Body of pancreas (tissue), 4 donors: ENCODE measurements at regions not wholly inside any gene's neighbourhood (a gene's known extent, or its start where the extent isn't known, plus 50 kb on each side); places are given as distances from the start of the nearest gene placed in this dataset.

Source experiments
- ATAC-seq: fragments of 150-250 bp; one replicate; pipeline ENCODE4 v1.9.1; 2016
- DNase-seq, 4 donors: peaks; one replicate each; pipeline ENCODE4 v3.0.0-alpha.2; 2019
- H3K27ac ChIP-seq, 4 donors: fragments of 200-600 bp; sonication (generic); 1 replicate in 3 of 4; 2 replicates in 1 of 4; pipeline versions ENCODE4 v1.5.1 to v1.6.1; 2016 to 2019; ENCODE audit warnings: mild to moderate bottlenecking in 1 of 4, mixed read lengths in 1 of 4, moderate library complexity in 1 of 4
- H3K27me3 ChIP-seq, 2 donors: fragments of 200-600 bp; sonication (generic); one replicate each; pipeline ENCODE4 v1.6.0; 2016; ENCODE audit warnings: mild to moderate bottlenecking in 1 of 2
- H3K36me3 ChIP-seq, 2 donors: fragments of 200-600 bp; sonication (generic); replicated peaks in 1 of 2; 2 replicates each; pipeline ENCODE4 v1.5.1; 2016; ENCODE audit warnings: low read depth in 2 of 2; ENCODE audit not compliant: insufficient read depth in 1 of 2
- H3K4me1 ChIP-seq: fragments of 200-600 bp; sonication (generic); one replicate; pipeline ENCODE4 v1.6.0; 2016
- H3K4me3 ChIP-seq, 2 donors: fragments of 200-600 bp; sonication (generic); 1 replicate in 1 of 2; 2 replicates in 1 of 2; pipeline ENCODE4 v1.5.1; 2016 to 2019
- H3K9me3 ChIP-seq, 3 donors: fragments of 200-600 bp; sonication (generic); 1 replicate in 2 of 3; 2 replicates in 1 of 3; pipeline ENCODE4 v1.5.1; 2016
- POLR2A ChIP-seq, 3 donors: fragments of 450-650 bp; IDR thresholded peaks; one replicate each; pipeline ENCODE4 v1.6.1; 2016; ENCODE audit warnings: antibody characterized with exemption in 3 of 3, mild to moderate bottlenecking in 2 of 3
- WGBS, 2 donors: methylation state at CpG; one replicate each; pipeline ENCODE4 v1.1.5; 2017; 5-methylcytosine and 5-hydroxymethylcytosine counted together
- intact Hi-C: fragments of 100-400 bp; cut with DNase I; formaldehyde crosslinking; loops from one replicate; pipeline ENCODE4 v1.15.1; 2023
- TF ChIP-seq, protein P1 (sequence below), 7 experiments: fragments of 450-650 bp in 4 of 7; fragments of 200-600 bp in 3 of 7; sonication (generic) in 3 of 7; IDR thresholded peaks; one replicate each; pipeline ENCODE4 v1.5.1; 2016 to 2019; ENCODE audit warnings: antibody characterized with exemption in 7 of 7

DNA sequence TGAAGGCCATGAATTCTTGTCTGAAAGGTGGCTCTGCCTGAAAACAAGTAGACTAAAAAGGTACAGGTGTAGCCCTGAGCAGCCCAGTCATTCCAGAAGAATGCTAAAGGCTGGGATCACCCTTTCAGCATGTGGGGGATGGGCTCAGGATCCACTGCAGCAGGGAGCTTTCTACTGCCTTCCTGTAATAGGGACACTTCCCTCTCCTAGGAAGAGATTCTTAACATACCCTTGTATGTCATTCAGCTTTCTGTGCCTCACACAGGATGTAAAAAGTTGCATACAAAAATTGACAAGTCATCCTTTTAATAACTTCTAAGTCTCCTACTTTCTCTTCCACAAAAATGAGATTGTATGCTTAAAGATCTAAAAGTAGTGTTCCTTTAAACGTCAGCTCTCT is 123.3 kb downstream of the ZNF518B start:
- Histone ChIP-seq H3K4me3 (no peak overlapping the region), H3K9me3 (no peaks in the 10 kb centered on the region), H3K27me3 (no peaks in the 10 kb centered on the region), H3K36me3 (no peaks in the 10 kb centered on the region), H3K4me1 (no peaks in the 10 kb centered on the region), H3K27ac (no peak overlapping the region)
- intact Hi-C loops, result no loop called here
- no peak for DNase-seq
- no peak for ATAC-seq
- WGBS, 2 donors, result 20 to 26% methylated on average over 1 of the region's 1 CpG
- no peak for TF ChIP-seq POLR2A (IDR thresholded peaks at IDR 0.05)
- TF ChIP-seq, protein P1, sequence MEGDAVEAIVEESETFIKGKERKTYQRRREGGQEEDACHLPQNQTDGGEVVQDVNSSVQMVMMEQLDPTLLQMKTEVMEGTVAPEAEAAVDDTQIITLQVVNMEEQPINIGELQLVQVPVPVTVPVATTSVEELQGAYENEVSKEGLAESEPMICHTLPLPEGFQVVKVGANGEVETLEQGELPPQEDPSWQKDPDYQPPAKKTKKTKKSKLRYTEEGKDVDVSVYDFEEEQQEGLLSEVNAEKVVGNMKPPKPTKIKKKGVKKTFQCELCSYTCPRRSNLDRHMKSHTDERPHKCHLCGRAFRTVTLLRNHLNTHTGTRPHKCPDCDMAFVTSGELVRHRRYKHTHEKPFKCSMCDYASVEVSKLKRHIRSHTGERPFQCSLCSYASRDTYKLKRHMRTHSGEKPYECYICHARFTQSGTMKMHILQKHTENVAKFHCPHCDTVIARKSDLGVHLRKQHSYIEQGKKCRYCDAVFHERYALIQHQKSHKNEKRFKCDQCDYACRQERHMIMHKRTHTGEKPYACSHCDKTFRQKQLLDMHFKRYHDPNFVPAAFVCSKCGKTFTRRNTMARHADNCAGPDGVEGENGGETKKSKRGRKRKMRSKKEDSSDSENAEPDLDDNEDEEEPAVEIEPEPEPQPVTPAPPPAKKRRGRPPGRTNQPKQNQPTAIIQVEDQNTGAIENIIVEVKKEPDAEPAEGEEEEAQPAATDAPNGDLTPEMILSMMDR (IDR thresholded peaks at IDR 0.05), result no peak

DNA sequence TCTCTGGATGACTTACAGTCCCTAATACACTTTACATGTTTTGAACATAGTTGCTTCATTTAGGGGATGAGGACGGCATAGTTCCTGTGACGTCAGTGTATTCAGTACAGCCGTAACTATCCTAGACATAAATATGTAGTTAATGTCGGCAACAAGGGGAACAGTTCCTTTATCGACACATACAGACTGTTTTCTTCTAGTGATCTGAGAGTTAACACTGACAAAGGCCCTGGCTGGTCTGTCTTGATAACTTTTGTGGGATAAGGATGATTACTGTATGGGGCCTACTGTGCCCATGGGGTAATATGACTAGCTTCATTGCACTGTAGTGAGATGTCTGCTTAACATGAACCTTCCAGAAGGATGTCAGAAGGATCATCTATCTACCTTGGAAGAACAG is 131.2 kb downstream of the ZNF518B start:
- DNase-seq (no peak), ATAC-seq (no peak)
- TF ChIP-seq, protein P1 (IDR thresholded peaks at IDR 0.05), result no peak
- TF ChIP-seq POLR2A (IDR thresholded peaks at IDR 0.05), result no peak
- no peaks in the 10 kb centered on the region for H3K9me3 ChIP-seq
- no peaks in the 10 kb centered on the region for H3K4me1 ChIP-seq
- H3K4me3 ChIP-seq, result no peak overlapping the region
- WGBS, 2 donors, result 68 to 86% methylated on average over 5 of the region's 5 CpGs
- intact Hi-C loops, result no loop called here
- H3K27me3 ChIP-seq, result no peaks in the 10 kb centered on the region
- H3K27ac ChIP-seq, result no peak overlapping the region
- no peaks in the 10 kb centered on the region for H3K36me3 ChIP-seq

DNA sequence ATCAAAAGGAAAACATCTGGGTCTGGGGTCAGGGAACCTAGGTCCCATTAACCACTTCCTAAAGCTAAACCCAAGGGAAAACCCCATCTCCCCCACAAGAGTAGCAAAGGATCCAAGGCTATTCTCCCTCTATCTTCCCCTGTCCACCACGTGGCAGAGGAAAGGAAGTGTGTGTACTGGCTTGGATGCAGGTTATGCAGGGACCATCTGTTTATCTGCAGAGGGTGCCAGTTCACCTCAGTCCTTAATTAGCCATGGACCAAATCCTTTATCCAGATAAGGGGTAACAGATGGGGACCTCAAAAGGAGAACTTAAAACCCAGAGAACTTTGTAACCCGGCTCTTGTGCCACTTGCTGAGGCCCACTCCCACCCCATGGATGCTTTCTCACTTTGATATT is 135.3 kb downstream of the ZNF518B start:
- no peaks in the 10 kb centered on the region for H3K9me3 ChIP-seq
- ATAC-seq (no peak), DNase-seq (no peak)
- intact Hi-C loops, result no loop called here
- no peak overlapping the region for H3K4me3 ChIP-seq
- TF ChIP-seq, protein P1 (IDR thresholded peaks at IDR 0.05), result no peak
- no peak for TF ChIP-seq POLR2A (IDR thresholded peaks at IDR 0.05)
- H3K36me3 ChIP-seq, result no peaks in the 10 kb centered on the region
- no peak overlapping the region for H3K27ac ChIP-seq
- H3K27me3 ChIP-seq, result no peaks in the 10 kb centered on the region
- no peaks in the 10 kb centered on the region for H3K4me1 ChIP-seq
- WGBS, 2 donors, result 34 to 36% methylated on average over 2 of the region's 2 CpGs

GRCh38 chr4:10320130-10320529 is 137.1 kb downstream of the ZNF518B start:
- Histone ChIP-seq H3K36me3 (no peaks in the 10 kb centered on the region), H3K9me3 (no peaks in the 10 kb centered on the region), H3K27ac (no peak overlapping the region), H3K4me3 (no peak overlapping the region), H3K4me1 (no peaks in the 10 kb centered on the region), H3K27me3 (no peaks in the 10 kb centered on the region)
- 33 to 37% methylated on average over 4 of the region's 4 CpGs for WGBS, 2 donors
- DNase-seq (no peak), ATAC-seq (no peak)
- TF ChIP-seq POLR2A (IDR thresholded peaks at IDR 0.05), result no peak
- TF ChIP-seq, protein P1 (IDR thresholded peaks at IDR 0.05), result no peak
- intact Hi-C loops, result no loop called here

DNA sequence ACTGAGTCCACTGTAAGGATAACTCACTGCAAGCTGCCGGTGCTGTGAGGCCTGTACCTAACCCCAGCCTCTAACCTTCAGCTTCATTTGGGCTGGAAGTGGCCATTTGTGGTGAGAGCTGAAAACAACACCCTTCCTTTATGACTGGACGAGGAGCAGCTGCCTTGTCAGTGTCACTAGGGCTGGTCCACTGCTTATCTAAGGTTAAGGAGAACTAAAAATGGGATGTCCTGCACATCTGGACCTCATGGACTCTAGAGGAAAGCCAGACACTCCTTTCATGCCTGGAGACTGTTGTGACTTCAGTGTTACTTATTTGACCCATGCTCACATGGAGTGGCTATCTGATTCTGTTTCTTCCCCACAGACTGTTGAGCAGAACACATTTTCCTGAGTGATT is 139.9 kb downstream of the ZNF518B start:
- no peak overlapping the region for H3K4me3 ChIP-seq
- no peaks in the 10 kb centered on the region for H3K9me3 ChIP-seq
- ATAC-seq (no peak), DNase-seq (no peak)
- intact Hi-C loops, result no loop called here
- TF ChIP-seq POLR2A (IDR thresholded peaks at IDR 0.05), result no peak
- TF ChIP-seq, protein P1 (IDR thresholded peaks at IDR 0.05), result no peak
- no peak overlapping the region for H3K27ac ChIP-seq
- no peaks in the 10 kb centered on the region for H3K36me3 ChIP-seq
- 43 to 52% methylated on average over 2 of the region's 2 CpGs for WGBS, 2 donors
- no peaks in the 10 kb centered on the region for H3K4me1 ChIP-seq
- no peaks in the 10 kb centered on the region for H3K27me3 ChIP-seq
